ENCODE measurements at regions not wholly inside any gene's neighbourhood (a gene's known extent, or its start where the extent isn't known, plus 50 kb on each side); places are given as distances from the start of the nearest gene placed in this dataset.

DNA sequence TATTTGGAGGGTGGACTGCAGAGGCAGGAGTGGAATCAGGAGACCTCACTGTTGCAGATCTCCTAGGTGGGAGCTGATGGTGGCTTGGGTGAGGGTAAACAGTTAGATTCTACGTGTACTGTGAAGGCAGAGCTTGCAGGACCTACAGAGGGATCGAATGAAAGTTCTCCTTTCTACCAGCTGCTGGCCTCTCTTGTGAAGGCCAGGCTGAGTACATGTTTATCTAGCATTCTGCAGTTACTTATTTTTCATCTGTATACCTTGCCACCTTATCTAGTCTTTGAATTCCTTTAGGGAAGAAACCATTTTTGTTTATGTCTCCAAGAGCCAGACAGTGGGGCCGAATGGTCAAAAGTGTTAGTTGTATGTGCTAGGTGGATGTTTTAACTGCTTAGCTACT lies 57.6 kb downstream of the PTTG1 start:
- H3K4me3 Mint-ChIP-seq = no peak overlapping the region

DNA sequence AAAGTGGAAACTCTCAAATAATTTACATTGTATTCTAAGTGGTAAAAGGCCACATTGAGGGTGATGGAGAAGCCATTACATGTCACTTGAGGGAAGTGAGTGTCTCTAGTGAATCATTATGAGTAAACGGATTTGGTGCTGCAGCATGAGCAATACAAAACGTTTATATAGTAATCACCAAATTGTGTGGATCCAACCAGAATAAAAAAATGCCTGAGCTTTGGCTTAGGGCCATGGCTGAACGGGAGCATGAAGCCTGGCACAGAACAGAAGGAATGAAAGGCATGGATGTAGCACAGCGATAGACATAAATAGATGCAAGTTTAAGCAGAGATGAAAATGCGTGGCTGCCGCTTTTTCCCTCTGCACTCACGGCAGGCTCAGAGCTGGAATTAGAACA lies 58.3 kb downstream of the PTTG1 start:
- peaks cover 20% of the 10 kb centered on the region for H3K4me1 Mint-ChIP-seq
- H3K4me3 Mint-ChIP-seq = no peak overlapping the region
- TF ChIP-seq, protein P1, sequence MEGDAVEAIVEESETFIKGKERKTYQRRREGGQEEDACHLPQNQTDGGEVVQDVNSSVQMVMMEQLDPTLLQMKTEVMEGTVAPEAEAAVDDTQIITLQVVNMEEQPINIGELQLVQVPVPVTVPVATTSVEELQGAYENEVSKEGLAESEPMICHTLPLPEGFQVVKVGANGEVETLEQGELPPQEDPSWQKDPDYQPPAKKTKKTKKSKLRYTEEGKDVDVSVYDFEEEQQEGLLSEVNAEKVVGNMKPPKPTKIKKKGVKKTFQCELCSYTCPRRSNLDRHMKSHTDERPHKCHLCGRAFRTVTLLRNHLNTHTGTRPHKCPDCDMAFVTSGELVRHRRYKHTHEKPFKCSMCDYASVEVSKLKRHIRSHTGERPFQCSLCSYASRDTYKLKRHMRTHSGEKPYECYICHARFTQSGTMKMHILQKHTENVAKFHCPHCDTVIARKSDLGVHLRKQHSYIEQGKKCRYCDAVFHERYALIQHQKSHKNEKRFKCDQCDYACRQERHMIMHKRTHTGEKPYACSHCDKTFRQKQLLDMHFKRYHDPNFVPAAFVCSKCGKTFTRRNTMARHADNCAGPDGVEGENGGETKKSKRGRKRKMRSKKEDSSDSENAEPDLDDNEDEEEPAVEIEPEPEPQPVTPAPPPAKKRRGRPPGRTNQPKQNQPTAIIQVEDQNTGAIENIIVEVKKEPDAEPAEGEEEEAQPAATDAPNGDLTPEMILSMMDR (IDR thresholded peaks at IDR 0.05) = no peak
- no peaks in the 10 kb centered on the region for H3K36me3 Mint-ChIP-seq (ENCODE audit: low read depth)
- peak overlapping the region; percentile 66 for H3K27ac Mint-ChIP-seq
- peaks cover 9% of the 10 kb centered on the region for H3K27me3 Mint-ChIP-seq (ENCODE audit: low read depth, poor library complexity)
- H3K9me3 Mint-ChIP-seq = no peaks in the 10 kb centered on the region
- DNase-seq = no peak

More for the DNA sequence above, 57.6 kb downstream of the PTTG1 start:
- TF ChIP-seq, protein P1 (IDR thresholded peaks at IDR 0.05) = no peak
- Mint-ChIP-seq H3K36me3 (ENCODE audit: low read depth) (no peaks in the 10 kb centered on the region), H3K4me1 (peaks cover 20% of the 10 kb centered on the region), H3K9me3 (no peaks in the 10 kb centered on the region), H3K27me3 (ENCODE audit: low read depth, poor library complexity) (peaks cover 9% of the 10 kb centered on the region), H3K27ac (no peak overlapping the region)
- DNase-seq = no peak

DNA sequence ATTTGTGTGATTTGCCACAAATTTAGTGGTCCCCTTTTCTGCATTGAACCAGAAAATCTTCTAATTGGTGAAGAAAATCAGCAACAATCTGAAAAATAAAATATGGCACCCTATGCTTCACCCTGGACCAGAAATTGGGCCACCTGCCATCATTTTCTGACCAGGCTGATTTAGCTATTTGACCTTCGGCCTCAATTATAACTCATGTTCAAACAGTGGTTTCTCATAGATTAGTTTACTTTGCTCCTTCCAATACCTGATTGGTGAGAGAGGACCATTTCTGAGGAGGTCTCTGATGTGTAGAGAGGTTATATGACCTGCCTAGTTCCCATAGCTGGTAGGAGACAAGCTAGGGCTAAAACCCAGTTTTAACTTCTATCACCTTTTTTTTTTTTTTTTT lies 59.0 kb downstream of the PTTG1 start:
- H3K36me3 Mint-ChIP-seq (ENCODE audit: low read depth) = no peaks in the 10 kb centered on the region
- H3K27me3 Mint-ChIP-seq (ENCODE audit: low read depth, poor library complexity) = peaks cover 9% of the 10 kb centered on the region
- no peak overlapping the region for H3K27ac Mint-ChIP-seq
- H3K4me1 Mint-ChIP-seq = peaks cover 20% of the 10 kb centered on the region
- no peak overlapping the region for H3K4me3 Mint-ChIP-seq
- DNase-seq = no peak
- TF ChIP-seq, protein P1 (IDR thresholded peaks at IDR 0.05) = no peak
- H3K9me3 Mint-ChIP-seq = no peaks in the 10 kb centered on the region

DNA sequence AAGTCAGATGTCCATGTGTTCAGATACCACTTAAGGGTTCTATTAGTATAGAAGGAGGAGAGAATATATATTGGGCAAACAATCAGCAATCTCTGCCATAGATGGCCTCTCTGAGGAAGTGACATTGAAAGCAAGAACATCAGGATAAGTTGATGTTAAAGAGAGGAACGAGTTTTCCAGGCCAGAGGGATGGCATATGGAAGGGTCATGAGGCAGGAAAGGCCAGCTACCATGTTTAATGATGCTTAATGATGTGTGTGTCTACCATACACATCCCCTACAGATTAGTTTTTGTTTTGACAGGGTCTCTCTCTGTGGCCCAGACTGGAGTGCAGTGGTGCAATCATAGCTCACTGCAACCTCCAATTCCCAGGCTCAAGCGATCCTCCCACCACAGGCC lies 63.0 kb downstream of the PTTG1 start:
- H3K27ac Mint-ChIP-seq = no peak overlapping the region

DNA sequence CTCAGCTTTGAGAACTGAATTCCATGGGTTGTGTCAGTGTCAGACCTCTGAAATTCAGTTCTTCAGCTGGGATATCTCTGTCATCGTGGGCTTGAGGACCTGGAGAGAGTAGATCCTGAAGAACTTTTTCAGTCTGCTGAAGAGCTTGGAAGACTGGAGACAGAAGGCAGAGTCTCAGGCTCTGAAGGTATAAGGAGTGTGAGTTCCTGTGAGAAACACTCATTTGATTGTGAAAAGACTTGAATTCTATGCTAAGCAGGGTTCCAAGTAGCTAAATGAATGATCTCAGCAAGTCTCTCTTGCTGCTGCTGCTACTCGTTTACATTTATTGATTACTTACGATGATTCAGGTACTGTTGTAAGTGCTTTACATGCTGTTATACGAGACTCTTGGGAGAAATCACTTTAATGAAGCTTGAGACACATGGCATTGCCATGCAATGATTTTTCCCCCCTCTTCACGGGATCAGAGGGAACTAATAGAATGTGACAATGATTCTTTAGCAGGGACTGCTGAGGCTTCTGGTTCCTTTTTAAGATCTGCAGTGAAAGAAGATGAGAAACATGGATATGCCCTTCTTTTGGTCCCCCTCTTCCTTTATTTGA lies 63.8 kb downstream of the PTTG1 start:
- Mint-ChIP-seq H3K27ac (no peak overlapping the region), H3K9me3 (no peaks in the 10 kb centered on the region), H3K4me3 (no peak overlapping the region), H3K36me3 (ENCODE audit: low read depth) (no peaks in the 10 kb centered on the region), H3K4me1 (peaks cover 11% of the 10 kb centered on the region), H3K27me3 (ENCODE audit: low read depth, poor library complexity) (peaks cover 3% of the 10 kb centered on the region)
- TF ChIP-seq, protein P1 (IDR thresholded peaks at IDR 0.05) = no peak
- DNase-seq = no peak

More for the DNA sequence above, 63.0 kb downstream of the PTTG1 start:
- no peaks in the 10 kb centered on the region for H3K36me3 Mint-ChIP-seq (ENCODE audit: low read depth)
- H3K4me1 Mint-ChIP-seq = peaks cover 15% of the 10 kb centered on the region
- TF ChIP-seq, protein P1 (IDR thresholded peaks at IDR 0.05) = no peak
- no peak overlapping the region for H3K4me3 Mint-ChIP-seq
- no peaks in the 10 kb centered on the region for H3K9me3 Mint-ChIP-seq
- H3K27me3 Mint-ChIP-seq (ENCODE audit: low read depth, poor library complexity) = peaks cover 3% of the 10 kb centered on the region
- no peak for DNase-seq

DNA sequence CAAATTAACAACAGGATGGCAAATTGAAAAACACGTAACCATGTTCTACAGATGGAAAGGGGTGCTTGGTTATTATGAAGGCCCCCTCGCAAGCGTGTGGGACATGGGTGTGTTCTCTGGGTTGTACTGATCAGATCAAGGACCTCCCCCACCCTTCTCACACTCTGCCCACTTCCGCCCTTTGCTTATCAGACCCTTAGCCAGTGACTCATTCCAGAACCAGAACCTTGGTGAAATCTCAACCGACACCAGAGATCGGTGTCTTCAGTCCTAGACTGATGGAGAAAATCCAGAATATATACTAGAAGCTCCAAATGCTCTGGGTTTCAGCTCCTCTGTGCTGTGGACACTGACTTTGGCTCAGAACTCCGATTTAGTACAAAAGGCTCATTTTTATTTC lies 64.9 kb downstream of the PTTG1 start:
- no peak overlapping the region for H3K27ac Mint-ChIP-seq

More for the DNA sequence above, 64.9 kb downstream of the PTTG1 start:
- Mint-ChIP-seq H3K27me3 (ENCODE audit: low read depth, poor library complexity) (peaks cover 3% of the 10 kb centered on the region), H3K36me3 (ENCODE audit: low read depth) (no peaks in the 10 kb centered on the region), H3K4me1 (peaks cover 11% of the 10 kb centered on the region), H3K9me3 (no peaks in the 10 kb centered on the region), H3K4me3 (no peak overlapping the region)
- no peak for DNase-seq
- TF ChIP-seq, protein P1 (IDR thresholded peaks at IDR 0.05) = no peak

Measured in nephron progenitor cell (in vitro differentiated cells).